ENCODE measurements at regions not wholly inside any gene's neighbourhood (a gene's known extent, or its start where the extent isn't known, plus 50 kb on each side); places are given as distances from the start of the nearest gene placed in this dataset.
"Not testable (repeated sequence)": the region's sequence is repeated elsewhere in the genome, so short reads cannot be mapped to it uniquely, and the experiment has no call there.

DNA sequence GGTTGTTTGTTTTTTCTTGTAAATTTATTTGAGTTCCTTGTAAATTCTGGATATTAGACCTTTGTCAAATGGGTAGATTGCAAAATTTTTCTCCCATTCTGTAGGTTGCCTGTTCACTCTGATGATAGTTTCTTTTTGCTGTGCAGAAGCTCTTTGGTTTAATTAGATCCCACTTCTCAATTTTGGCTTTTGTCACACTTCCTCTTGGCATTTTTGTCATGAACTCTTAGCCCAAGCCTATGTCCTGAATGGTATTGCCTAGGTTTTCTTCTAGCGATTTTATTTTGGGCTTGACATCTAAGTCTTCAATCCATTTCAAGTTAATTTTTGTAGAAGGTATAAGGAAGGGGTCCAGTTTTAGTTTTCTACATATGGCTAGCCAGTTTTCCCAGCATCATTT lies 82.8 kb upstream of the PHACTR1 start:
- not testable (repeated sequence) for DNase-seq

DNA sequence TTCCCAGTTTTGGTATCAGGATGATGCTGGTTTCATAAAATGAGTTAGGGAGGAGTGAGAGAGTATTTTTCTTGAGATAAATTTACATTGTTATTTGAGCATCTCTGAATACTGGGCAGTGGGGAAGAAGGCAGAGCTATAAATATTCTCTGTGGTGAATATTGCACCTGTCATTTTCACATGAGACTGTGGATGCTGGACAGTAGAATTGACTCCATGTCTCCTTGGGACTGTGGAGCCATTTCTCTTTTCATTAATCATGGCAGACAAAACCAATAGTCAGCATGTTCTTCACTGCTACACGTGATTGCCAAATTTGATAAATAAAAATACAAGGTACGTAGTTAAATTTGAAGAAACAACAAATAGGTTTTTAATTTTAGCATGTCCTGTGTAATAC lies 81.2 kb upstream of the PHACTR1 start:
- DNase-seq: no peak

DNA sequence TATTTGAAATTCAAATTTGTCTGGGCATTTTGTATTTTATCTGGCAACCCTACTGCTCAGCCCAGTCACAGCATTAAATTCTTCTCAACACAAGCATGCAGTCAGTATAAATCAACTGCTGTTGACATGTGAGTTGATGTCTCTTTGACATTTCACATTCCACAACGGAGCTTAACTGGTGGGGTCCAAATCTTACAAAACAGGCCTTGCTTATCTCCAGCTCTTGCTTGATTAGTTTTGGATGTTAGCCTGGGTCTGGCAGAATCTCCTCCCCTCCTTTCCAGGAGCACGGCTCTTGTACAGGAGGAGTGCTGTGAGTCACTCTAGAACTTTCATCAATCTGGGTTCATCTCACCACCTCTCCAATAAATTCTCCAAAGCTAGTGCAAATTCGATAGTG lies 80.8 kb upstream of the PHACTR1 start:
- no peak for DNase-seq

- DNase-seq: no peak
Measured at GRCh38 chr6:12636336-12636735, 80.2 kb upstream of the PHACTR1 start.

DNA sequence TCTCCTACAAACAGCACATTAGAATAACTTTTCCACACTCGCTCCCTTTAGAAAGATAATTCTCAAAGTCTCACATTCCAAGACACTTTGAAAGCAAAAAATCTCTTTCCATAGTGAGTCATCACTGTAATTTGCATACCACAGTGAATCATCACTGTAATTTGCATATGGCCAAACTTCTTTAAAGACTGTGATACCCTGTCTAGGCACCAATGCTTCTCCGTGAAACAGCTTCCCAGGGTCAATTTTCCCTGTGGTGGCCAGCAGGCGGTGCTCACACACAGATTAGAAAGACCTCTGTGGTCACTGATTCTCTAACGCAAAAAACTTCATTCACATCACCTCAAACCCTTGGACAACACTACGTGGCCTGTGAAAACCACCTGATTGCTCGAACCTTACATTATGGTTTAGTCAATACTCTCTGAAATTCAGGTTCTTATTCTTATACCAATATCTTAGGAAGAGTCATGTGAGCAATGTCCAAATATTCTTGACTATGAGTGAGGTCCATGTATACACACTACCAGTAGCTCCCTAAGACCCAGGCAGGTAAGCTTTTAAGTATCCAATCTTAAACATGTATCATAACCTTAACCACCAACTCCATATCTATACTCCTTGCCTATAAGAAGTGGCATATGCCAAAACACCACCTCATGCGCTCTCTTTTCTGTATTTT lies 78.5 kb upstream of the PHACTR1 start:
- DNase-seq: peak; percentile 20

- DNase-seq: no peak
Measured at GRCh38 chr6:12640438-12640837, 76.1 kb upstream of the PHACTR1 start.

DNA sequence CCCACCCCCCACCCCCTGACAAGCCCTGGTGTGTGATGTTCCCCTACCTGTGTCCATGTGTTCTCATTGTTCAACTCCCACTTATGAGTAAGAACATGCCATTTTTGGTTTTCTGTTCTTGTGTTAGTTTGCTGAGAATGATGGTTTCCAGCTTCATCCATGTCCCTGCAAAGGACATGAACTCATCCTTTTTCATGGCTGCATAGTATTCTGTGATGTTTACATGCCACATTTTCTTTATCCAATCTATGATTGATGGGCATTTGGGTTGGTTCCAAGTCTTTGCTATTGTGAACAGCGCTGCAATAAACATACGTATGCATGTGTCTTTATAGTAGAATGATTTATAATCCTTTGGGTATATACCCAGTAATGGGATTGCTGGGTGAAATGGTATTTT lies 74.8 kb upstream of the PHACTR1 start:
- not testable (repeated sequence) for DNase-seq

DNA sequence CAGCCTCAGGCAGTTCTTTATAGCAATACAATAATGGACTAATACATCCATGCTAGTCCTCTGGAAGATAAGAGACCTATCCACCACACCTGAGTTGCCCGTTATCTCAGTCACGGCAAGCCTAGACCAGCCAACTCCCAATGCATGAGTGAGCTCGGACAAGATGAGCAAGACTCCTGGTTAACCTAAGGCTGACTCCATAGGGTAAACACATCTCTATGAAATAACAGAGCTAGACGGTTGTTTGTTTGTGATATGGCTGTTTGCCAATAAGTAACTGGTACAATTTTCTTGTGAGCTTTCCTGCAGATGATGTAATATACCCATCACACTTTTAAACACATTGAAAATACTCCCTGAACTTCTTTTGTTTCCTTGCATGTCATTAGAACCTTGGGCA lies 70.6 kb upstream of the PHACTR1 start:
- no peak for DNase-seq

- no peak for DNase-seq
Measured at GRCh38 chr6:12648171-12648570, 68.4 kb upstream of the PHACTR1 start.

DNA sequence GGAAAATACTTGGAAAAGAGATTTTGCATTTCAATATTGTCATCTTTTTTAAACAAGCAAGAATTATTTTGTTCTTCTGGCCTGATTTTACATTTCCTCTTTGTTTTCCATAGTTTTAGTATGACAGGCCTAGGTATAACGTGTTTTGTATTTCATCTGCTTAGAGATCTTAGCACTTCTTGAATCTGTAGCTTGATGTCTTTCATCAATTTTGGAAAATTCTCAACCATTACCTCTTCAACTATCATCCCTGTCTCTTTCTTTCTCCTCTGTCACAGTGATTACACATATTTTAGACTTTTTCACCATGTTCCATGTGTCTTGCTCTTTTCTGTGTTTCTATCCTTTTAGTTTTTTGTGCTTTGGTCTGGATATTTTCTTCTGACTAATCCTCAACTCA lies 67.2 kb upstream of the PHACTR1 start:
- no peak for DNase-seq

DNA sequence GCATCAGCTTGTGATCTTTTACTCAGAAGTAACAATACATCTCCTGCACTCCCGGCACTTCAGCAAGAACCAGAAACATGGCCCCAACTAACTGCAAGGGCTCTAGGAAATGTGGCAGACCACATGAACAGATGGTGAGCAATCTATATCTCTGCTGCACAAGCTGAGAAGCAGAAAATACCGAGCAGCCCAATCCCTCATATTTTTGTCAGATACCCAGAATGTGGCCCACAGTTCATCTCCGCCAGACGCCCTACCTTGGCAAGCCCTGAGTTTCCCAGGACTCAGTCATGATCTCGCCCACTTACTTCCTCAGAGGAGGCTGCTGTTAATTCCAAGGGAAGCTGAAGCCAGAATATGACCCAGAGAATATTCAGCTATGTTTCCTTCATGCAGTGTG lies 63.1 kb upstream of the PHACTR1 start:
- peak; percentile 7 for DNase-seq

- no peak for DNase-seq
Measured at GRCh38 chr6:12654107-12654506, 62.5 kb upstream of the PHACTR1 start.

GRCh38 chr6:12654514-12654913 lies 62.1 kb upstream of the PHACTR1 start:
- no peak for DNase-seq

- no peak for DNase-seq
Measured at GRCh38 chr6:12656906-12657305, 59.7 kb upstream of the PHACTR1 start.

GRCh38 chr6:12657884-12658283 lies 58.7 kb upstream of the PHACTR1 start:
- DNase-seq: no peak

DNA sequence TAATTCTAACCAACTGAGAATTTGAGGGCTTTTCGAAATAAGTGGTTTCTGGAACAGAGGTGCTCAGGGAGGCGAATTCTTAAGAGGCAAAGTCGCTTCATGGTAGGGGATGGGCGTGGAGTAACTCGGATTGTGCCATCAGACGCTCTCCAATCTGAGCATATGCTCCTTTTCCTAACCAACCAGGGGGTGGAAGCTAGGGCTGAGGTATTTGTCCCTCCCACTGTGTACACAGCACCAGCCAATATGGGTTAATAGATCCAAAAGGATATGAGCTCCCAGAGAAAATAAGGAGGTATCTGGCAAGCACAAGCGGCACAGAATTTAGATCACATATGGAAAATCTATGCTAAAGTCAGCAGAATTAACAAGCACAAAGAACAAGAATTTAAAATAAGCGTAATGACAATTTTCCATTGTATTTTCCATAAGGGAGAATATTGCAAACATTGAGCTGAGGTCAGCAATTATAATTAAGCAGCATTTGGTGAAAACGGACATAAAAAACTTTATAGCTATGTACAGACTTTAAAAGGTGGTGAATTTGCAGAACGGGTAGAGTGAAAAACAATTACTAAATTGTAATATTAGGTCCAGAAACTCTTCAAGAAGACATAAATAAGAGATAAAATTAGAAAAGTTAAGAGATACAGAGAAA lies 55.0 kb upstream of the PHACTR1 start:
- no peak for DNase-seq

All from NCI-H2171 treated with DMSO at 0.1 percent for 48 hours (cell line).